ENCODE measurements at regions not wholly inside any gene's neighbourhood (a gene's known extent, or its start where the extent isn't known, plus 50 kb on each side); places are given as distances from the start of the nearest gene placed in this dataset.
A peak's percentile ranks its signal among the peaks of the same experiment; 100 is the strongest.

GRCh38 chr6:76422511-76423213 lies 350.2 kb upstream of the IMPG1 start:
- DNase-seq (ENCODE audit: low read depth) (no peak), FAIRE-seq (no peak)
- H3K36me3 ChIP-seq (ENCODE audit: control insufficient read depth, insufficient read depth, low read length) = no peaks in the 10 kb centered on the region
- no peak overlapping the region for H3K4me3 ChIP-seq (ENCODE audit: low read depth, low read length)
- TF ChIP-seq CTCF (IDR thresholded peaks at IDR 0.05; ENCODE audit: insufficient read depth, low read length, severe bottlenecking) = no peak
- no peaks in the 10 kb centered on the region for H3K27me3 ChIP-seq (ENCODE audit: control insufficient read depth, insufficient read depth, low read length)

GRCh38 chr6:76420094-76420493 lies 347.6 kb upstream of the IMPG1 start:
- DNase-seq (ENCODE audit: low read depth) = no peak
- FAIRE-seq = no peak
- no peak for TF ChIP-seq CTCF (IDR thresholded peaks at IDR 0.05; ENCODE audit: insufficient read depth, low read length, severe bottlenecking)
- Histone ChIP-seq H3K4me3 (ENCODE audit: low read depth, low read length) (no peak overlapping the region), H3K27me3 (ENCODE audit: control insufficient read depth, insufficient read depth, low read length) (no peaks in the 10 kb centered on the region), H3K36me3 (ENCODE audit: control insufficient read depth, insufficient read depth, low read length) (no peaks in the 10 kb centered on the region)

GRCh38 chr6:76418560-76419223 lies 346.2 kb upstream of the IMPG1 start:
- DNase-seq (ENCODE audit: low read depth) (no peak), FAIRE-seq (no peak)

GRCh38 chr6:76416821-76417605 lies 344.6 kb upstream of the IMPG1 start:
- peak; percentile 1 for DNase-seq (ENCODE audit: low read depth)

More at GRCh38 chr6:76418560-76419223, 346.2 kb upstream of the IMPG1 start:
- Histone ChIP-seq H3K4me3 (ENCODE audit: low read depth, low read length) (no peak overlapping the region), H3K27me3 (ENCODE audit: control insufficient read depth, insufficient read depth, low read length) (no peaks in the 10 kb centered on the region), H3K36me3 (ENCODE audit: control insufficient read depth, insufficient read depth, low read length) (no peaks in the 10 kb centered on the region)
- no peak for TF ChIP-seq CTCF (IDR thresholded peaks at IDR 0.05; ENCODE audit: insufficient read depth, low read length, severe bottlenecking)

GRCh38 chr6:76403064-76403463 lies 330.6 kb upstream of the IMPG1 start:
- FAIRE-seq (no peak), DNase-seq (ENCODE audit: low read depth) (no peak)
- H3K36me3 ChIP-seq (ENCODE audit: control insufficient read depth, insufficient read depth, low read length) = no peaks in the 10 kb centered on the region
- no peak for TF ChIP-seq CTCF (IDR thresholded peaks at IDR 0.05; ENCODE audit: insufficient read depth, low read length, severe bottlenecking)
- no peaks in the 10 kb centered on the region for H3K27me3 ChIP-seq (ENCODE audit: control insufficient read depth, insufficient read depth, low read length)
- H3K4me3 ChIP-seq (ENCODE audit: low read depth, low read length) = no peak overlapping the region

More at GRCh38 chr6:76416821-76417605, 344.6 kb upstream of the IMPG1 start:
- Histone ChIP-seq H3K27me3 (ENCODE audit: control insufficient read depth, insufficient read depth, low read length) (no peaks in the 10 kb centered on the region), H3K36me3 (ENCODE audit: control insufficient read depth, insufficient read depth, low read length) (no peaks in the 10 kb centered on the region), H3K4me3 (ENCODE audit: low read depth, low read length) (no peak overlapping the region)
- TF ChIP-seq CTCF (IDR thresholded peaks at IDR 0.05; ENCODE audit: insufficient read depth, low read length, severe bottlenecking) = no peak
- FAIRE-seq = no peak

Data from bronchial epithelial cell (primary cell).